Stomach (tissue), 8 donors: ENCODE measurements at regions not wholly inside any gene's neighbourhood (a gene's known extent, or its start where the extent isn't known, plus 50 kb on each side); places are given as distances from the start of the nearest gene placed in this dataset.
A peak's percentile ranks its signal among the peaks of the same experiment; 100 is the strongest.

ENCODE experiments used
- DNase-seq, 2 donors: peaks; one replicate each; pipeline versions ENCODE4 v3.0.0 to v3.0.0-alpha.2; 2013 to 2019
- H3K27ac ChIP-seq, 5 donors: fragments of 200-600 bp in 4 of 5; sonication (generic) in 4 of 5; one replicate each; pipeline ENCODE4 v1.5.1; 2013 to 2019; ENCODE audit warnings: mild to moderate bottlenecking in 1 of 5, moderate library complexity in 1 of 5
- H3K27me3 ChIP-seq, 3 donors: fragments of 200-600 bp; sonication (generic); one replicate each; pipeline ENCODE4 v1.5.1; 2017 to 2019; ENCODE audit warnings: mixed run types in 1 of 3
- H3K36me3 ChIP-seq, 4 donors: fragments of 200-600 bp; sonication (generic); 1 replicate in 3 of 4; 2 replicates in 1 of 4; pipeline ENCODE4 v1.5.1; 2016 to 2019
- H3K4me1 ChIP-seq, 4 donors: fragments of 200-600 bp; sonication (generic); one replicate each; pipeline ENCODE4 v1.5.1; 2016 to 2019
- H3K4me3 ChIP-seq, 4 donors: fragments of 200-600 bp; sonication (generic) in 3 of 4; one replicate each; pipeline ENCODE4 v1.5.1; 2016 to 2019; ENCODE audit warnings: mild to moderate bottlenecking in 1 of 4
- H3K9me3 ChIP-seq, 4 donors: fragments of 200-600 bp; sonication (generic); one replicate each; pipeline ENCODE4 v1.5.1; 2016 to 2019
- CTCF ChIP-seq, 7 experiments: fragments of 450-650 bp in 4 of 7; fragments of 200-600 bp in 3 of 7; sonication (generic) in 3 of 7; IDR thresholded peaks; one replicate each; pipeline ENCODE4 v1.5.1; 2016 to 2019; ENCODE audit warnings: antibody characterized with exemption in 7 of 7, control low read depth in 2 of 7, mild to moderate bottlenecking in 1 of 7
- EP300 ChIP-seq: sonication (generic); formaldehyde crosslinking; IDR thresholded peaks from one replicate; pipeline ENCODE4 v1.6.1; 2017; ENCODE audit warnings: antibody characterized with exemption
- POLR2A ChIP-seq, 4 donors: fragments of 450-650 bp; IDR thresholded peaks; one replicate each; pipeline ENCODE4 v1.6.1; 2016; ENCODE audit warnings: antibody characterized with exemption in 4 of 4, control low read depth in 2 of 4, mild to moderate bottlenecking in 1 of 4, moderate library complexity in 1 of 4
- POLR2AphosphoS5 ChIP-seq, 3 donors: sonication (generic); formaldehyde crosslinking; IDR thresholded peaks; one replicate each; pipeline ENCODE4 v1.6.1; 2016; ENCODE audit warnings: antibody characterized with exemption in 3 of 3
- WGBS, 5 donors: extraction: QIAGEN DNeasy Blood & Tissue Kit in 3 of 5; methylation state at CpG; one replicate each; pipeline versions ENCODE4 v1.1.5 to v1.1.7; 2013 to 2018; 5-methylcytosine and 5-hydroxymethylcytosine counted together
- intact Hi-C: fragments of 100-400 bp; cut with DNase I; formaldehyde crosslinking; loops from one replicate; pipeline ENCODE4 v1.15.1; 2023; ENCODE audit warnings: low total_unique reads
- donor health status: healthy with polysubstance abuse.
- donor health status: Bipolar disorder and iron deficiency.
- donor health status: healthy.

DNA sequence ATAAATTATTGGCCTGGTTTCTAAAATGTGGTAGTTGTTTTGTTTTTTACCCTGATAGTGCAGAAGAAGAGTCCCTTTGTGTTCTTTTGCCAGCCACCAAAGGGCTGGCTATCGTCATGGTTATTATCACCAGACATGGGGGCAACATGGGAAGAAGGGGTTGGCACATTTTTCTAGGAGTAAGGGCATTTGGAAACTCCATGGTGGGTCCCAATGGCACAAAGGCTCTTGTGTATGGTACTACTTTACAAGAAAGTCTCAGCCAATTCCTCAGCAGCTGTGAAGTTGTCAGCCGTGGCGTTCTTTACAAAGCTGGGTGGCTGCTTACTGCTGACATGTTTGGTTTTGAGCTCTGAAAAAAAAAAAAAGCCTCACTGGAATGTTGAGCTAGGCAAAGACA is 330.4 kb upstream of the ESRRG start:
- H3K36me3 ChIP-seq, result no peaks in the 10 kb centered on the region
- WGBS, 5 donors, result 72 to 86% (median 84%) methylated on average over 3 of the region's 3 CpGs
- TF ChIP-seq POLR2AphosphoS5 (IDR thresholded peaks at IDR 0.05) (no peak), EP300 (no peak), POLR2A (IDR thresholded peaks at IDR 0.05) (no peak), CTCF (IDR thresholded peaks at IDR 0.05) (no peak)
- no peaks in the 10 kb centered on the region for H3K27me3 ChIP-seq
- no peak overlapping the region for H3K27ac ChIP-seq
- no peaks in the 10 kb centered on the region for H3K4me1 ChIP-seq
- no peak overlapping the region for H3K4me3 ChIP-seq
- peak in 1 of 2 donors; percentile 12 for DNase-seq
- H3K9me3 ChIP-seq, result no peaks in the 10 kb centered on the region
- intact Hi-C loops, result no loop called here

GRCh38 chr1:217052626-217053025 is 329.4 kb upstream of the ESRRG start:
- intact Hi-C loops, result no loop called here

DNA sequence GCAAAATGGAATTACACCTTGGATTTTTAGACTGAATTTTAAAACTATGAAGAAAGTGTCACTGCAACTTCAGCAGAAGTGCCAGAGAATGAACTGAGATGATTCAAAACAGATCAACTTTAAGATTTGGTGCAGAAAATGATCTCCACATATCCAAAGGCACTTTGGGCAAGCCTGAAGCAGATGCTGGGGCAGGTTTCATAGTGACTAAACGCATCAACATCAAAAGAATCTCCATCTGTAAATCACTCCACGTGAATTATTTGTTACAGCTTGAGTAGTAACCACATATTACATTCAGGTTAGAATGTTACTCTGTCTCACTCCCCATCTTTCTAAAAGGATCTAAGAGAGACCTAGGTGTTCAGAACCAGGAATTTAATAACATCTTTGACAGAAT is 329.0 kb upstream of the ESRRG start:
- no peak overlapping the region for H3K27ac ChIP-seq
- H3K36me3 ChIP-seq, result no peaks in the 10 kb centered on the region
- intact Hi-C loops, result no loop called here
- 68 to 98% (median 92%) methylated on average over 2 of the region's 2 CpGs for WGBS, 5 donors
- H3K9me3 ChIP-seq, result no peaks in the 10 kb centered on the region
- DNase-seq, result no peak
- TF ChIP-seq CTCF (IDR thresholded peaks at IDR 0.05), result no peak
- no peak for TF ChIP-seq POLR2A (IDR thresholded peaks at IDR 0.05)
- no peak for TF ChIP-seq POLR2AphosphoS5 (IDR thresholded peaks at IDR 0.05)
- TF ChIP-seq EP300, result no peak
- H3K4me1 ChIP-seq, result no peaks in the 10 kb centered on the region
- no peak overlapping the region for H3K4me3 ChIP-seq
- H3K27me3 ChIP-seq, result no peaks in the 10 kb centered on the region

More at GRCh38 chr1:217052626-217053025, 329.4 kb upstream of the ESRRG start:
- no peaks in the 10 kb centered on the region for H3K36me3 ChIP-seq
- H3K27ac ChIP-seq, result no peak overlapping the region
- no peaks in the 10 kb centered on the region for H3K4me1 ChIP-seq
- 45 to 84% (median 66%) methylated on average over 2 of the region's 2 CpGs for WGBS, 5 donors
- H3K4me3 ChIP-seq, result no peak overlapping the region
- TF ChIP-seq POLR2AphosphoS5 (IDR thresholded peaks at IDR 0.05) (no peak), CTCF (IDR thresholded peaks at IDR 0.05) (no peak), POLR2A (IDR thresholded peaks at IDR 0.05) (no peak), EP300 (no peak)
- H3K9me3 ChIP-seq, result no peaks in the 10 kb centered on the region
- H3K27me3 ChIP-seq, result no peaks in the 10 kb centered on the region
- no peak for DNase-seq

DNA sequence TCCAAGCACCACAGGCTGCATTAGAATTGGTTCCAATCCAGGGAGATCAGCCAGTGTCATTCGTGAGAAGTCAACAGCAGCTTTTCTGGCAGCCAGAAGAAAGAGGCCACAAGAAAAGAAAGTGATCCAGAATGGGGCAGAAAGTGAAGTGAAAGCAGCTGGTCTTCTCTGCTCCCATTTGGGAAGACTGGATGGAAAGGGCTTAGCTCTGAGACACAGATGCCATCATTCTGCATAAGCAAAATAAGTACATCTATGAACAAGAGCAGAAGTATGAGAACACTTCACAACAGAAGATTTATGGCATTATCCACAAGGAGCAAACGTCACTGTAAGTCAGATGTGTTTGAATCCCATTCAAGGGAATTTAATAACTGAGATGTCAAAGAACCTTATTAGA is 326.5 kb upstream of the ESRRG start:
- WGBS, 5 donors, result 44 to 58% (median 57%) methylated on average over 2 of the region's 2 CpGs
- intact Hi-C loops, result no loop called here
- Histone ChIP-seq H3K27ac (no peak overlapping the region), H3K4me3 (no peak overlapping the region), H3K36me3 (no peaks in the 10 kb centered on the region), H3K4me1 (no peaks in the 10 kb centered on the region), H3K9me3 (no peaks in the 10 kb centered on the region), H3K27me3 (no peaks in the 10 kb centered on the region)
- DNase-seq, result no peak
- TF ChIP-seq CTCF (IDR thresholded peaks at IDR 0.05), result no peak
- no peak for TF ChIP-seq POLR2A (IDR thresholded peaks at IDR 0.05)
- no peak for TF ChIP-seq EP300
- no peak for TF ChIP-seq POLR2AphosphoS5 (IDR thresholded peaks at IDR 0.05)
